ENCODE measurements at regions not wholly inside any gene's neighbourhood (a gene's known extent, or its start where the extent isn't known, plus 50 kb on each side); places are given as distances from the start of the nearest gene placed in this dataset.
A peak's percentile ranks its signal among the peaks of the same experiment; 100 is the strongest.

DNA sequence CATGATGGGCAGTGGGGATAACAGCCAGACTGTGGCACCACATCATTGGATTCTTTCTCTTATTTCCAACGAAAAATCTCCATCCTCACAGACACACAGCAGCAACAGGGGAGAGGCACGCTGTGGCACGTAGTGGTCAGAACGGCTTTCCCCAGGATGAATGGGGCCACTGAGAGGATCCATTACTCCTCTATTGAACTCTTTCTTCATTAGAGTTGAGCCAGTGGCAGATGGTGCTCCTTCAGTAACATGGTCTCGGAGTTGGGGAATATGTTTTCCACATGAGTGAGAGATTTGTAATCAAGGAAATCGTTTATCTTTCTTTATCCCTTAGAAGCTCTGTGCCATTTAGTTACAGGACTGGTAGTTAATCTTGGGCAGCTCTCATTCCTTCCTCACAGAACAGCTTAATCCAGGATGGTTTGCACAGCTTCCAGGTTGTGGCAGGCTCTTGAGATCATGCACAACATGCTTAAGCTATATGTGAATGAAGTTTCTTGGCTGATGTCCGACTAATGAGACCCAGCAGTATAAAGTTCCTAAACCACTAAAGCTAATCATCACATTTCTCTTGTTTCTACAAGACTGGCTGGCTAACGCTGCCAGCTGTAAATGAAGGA, 180.5 kb upstream of the SLC10A2 start:
- Mint-ChIP-seq H3K9me3 (peaks cover 0 to 3% of the 10 kb centered on the region in 2 donors), H3K4me1 (no peaks in the 10 kb centered on the region), H3K27me3 (no peaks in the 10 kb centered on the region), H3K4me3 (no peak overlapping the region), H3K27ac (no peak overlapping the region)
- DNase-seq (no peak), ATAC-seq (no peak)

DNA sequence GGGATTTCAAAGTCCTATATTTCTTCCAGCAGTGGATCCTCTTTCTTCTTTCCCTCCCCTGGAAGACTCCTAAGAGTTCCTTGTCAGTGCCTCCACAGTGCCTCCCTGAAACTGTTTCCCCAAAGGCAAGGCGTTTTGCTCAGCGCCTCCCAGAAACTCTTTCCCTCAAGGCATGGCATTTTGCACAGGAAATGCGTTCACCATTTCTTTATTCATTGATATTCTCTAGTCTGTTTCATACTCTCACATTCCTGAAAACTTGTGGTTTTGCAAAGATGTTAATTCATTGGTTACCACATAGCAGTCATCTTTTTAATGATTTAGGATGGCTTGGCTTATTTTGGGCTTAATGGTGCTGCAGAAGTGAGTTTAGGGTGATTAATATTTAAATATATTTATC, 177.3 kb upstream of the SLC10A2 start:
- Mint-ChIP-seq H3K9me3 (no peaks in the 10 kb centered on the region), H3K4me1 (no peaks in the 10 kb centered on the region), H3K27me3 (no peaks in the 10 kb centered on the region), H3K27ac (no peak overlapping the region), H3K4me3 (no peak overlapping the region)
- DNase-seq (no peak), ATAC-seq (no peak)

DNA sequence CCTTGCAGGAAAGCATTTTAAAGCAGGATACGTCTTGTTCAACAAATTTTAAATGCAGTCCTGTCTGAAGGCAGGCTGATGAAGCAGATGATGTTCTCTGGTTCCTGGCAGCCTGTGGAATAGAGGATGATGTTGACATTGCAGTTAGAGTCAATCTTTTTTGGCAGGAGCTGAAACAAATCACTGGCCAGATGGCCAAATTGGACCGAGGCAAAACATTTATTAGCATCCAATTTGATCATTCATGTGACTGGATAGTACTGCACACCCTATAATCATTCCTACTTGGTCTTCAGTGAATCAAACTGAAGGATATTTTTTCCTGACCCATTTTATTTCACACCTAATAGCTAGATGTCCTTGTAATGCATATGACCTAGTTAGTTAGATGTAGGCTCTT, 172.2 kb upstream of the SLC10A2 start:
- no peaks in the 10 kb centered on the region for H3K4me1 Mint-ChIP-seq
- H3K9me3 Mint-ChIP-seq, result peaks cover 1 to 11% of the 10 kb centered on the region in 2 donors
- H3K27ac Mint-ChIP-seq, result no peak overlapping the region
- H3K27me3 Mint-ChIP-seq, result no peaks in the 10 kb centered on the region
- no peak overlapping the region for H3K4me3 Mint-ChIP-seq
- no peak for DNase-seq
- no peak for ATAC-seq

- DNase-seq (no peak), ATAC-seq (no peak)
- peaks cover 7 to 28% of the 10 kb centered on the region in 2 donors for H3K9me3 Mint-ChIP-seq
- no peaks in the 10 kb centered on the region for H3K27me3 Mint-ChIP-seq
- no peak overlapping the region for H3K4me3 Mint-ChIP-seq
- no peak overlapping the region for H3K27ac Mint-ChIP-seq
- no peaks in the 10 kb centered on the region for H3K4me1 Mint-ChIP-seq
Observed at GRCh38 chr13:103236213-103236612, 170.0 kb upstream of the SLC10A2 start.

DNA sequence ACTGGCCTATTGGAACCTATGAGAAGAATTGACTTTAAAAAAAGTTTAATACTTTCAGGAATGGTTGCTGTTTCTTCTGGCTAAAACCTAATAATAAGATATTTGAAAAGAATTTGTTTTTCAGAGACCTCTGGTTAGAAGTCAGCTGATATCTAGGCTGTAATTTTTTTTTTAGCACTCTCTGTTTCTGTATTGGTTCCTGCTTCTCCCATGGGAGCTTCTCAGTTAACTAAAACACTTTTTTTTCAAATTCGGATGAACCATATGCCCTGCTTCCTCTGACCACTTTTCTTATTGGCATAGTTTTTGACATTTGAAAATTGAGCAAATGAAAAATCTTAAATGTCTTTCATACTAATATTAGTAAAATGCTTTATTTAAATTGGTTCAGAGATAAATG, 163.5 kb upstream of the SLC10A2 start:
- H3K27ac Mint-ChIP-seq, result no peak overlapping the region
- ATAC-seq (no peak), DNase-seq (no peak)
- H3K4me3 Mint-ChIP-seq, result no peak overlapping the region
- H3K9me3 Mint-ChIP-seq, result peaks cover 11 to 35% of the 10 kb centered on the region in 2 donors
- no peaks in the 10 kb centered on the region for H3K27me3 Mint-ChIP-seq
- no peaks in the 10 kb centered on the region for H3K4me1 Mint-ChIP-seq

GRCh38 chr13:103224804-103225203, 158.6 kb upstream of the SLC10A2 start:
- Mint-ChIP-seq H3K4me1 (no peaks in the 10 kb centered on the region), H3K4me3 (no peak overlapping the region), H3K27ac (no peak overlapping the region), H3K9me3 (peaks cover 4 to 7% of the 10 kb centered on the region in 2 donors), H3K27me3 (no peaks in the 10 kb centered on the region)
- ATAC-seq, result no peak
- DNase-seq, result no peak

DNA sequence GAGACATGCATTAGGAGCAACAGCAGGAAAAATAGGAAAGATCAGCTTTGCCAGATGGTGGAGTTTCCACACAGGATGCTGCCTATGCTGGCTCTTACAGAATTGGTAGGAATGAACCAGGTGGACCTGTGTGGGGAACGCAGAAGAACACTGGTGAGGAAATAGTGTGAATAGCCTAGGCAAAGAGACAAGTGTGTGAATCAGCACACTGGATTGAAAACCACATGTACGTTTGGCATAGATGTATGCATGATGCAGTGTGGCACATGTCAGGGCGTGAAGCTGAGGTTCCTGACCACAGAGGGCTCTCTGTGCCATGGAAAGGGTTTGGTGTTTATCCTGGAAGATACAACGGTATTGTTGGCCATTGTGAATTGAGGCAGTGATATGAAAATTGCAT, 156.5 kb upstream of the SLC10A2 start:
- Mint-ChIP-seq H3K27ac (peak overlapping the region in 1 of 2 donors; percentile 13), H3K4me1 (no peaks in the 10 kb centered on the region)
- no peak for ATAC-seq

DNA sequence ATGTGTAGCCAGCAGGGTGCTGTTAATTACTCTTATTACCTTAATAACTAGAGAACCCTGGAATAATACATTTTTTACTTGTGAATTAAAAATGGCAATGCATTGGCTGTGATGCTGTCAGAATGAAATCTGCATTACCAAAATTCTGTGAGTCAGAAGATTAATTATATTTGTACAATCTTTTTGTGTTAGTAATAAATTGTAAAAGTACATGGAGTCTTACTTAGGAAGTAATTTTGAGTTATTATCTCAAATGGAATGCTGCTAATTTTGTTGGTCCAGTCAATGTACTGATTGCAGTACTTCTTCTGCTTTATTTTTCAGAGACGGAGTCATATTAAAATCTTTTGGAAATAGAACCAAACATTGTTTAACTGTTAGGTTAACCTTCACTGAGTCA, 152.0 kb upstream of the SLC10A2 start:
- Mint-ChIP-seq H3K27me3 (no peaks in the 10 kb centered on the region), H3K4me1 (no peaks in the 10 kb centered on the region), H3K27ac (no peak overlapping the region), H3K9me3 (no peaks in the 10 kb centered on the region), H3K4me3 (no peak overlapping the region)
- ATAC-seq (no peak), DNase-seq (no peak)

More for the DNA sequence above, 156.5 kb upstream of the SLC10A2 start:
- no peaks in the 10 kb centered on the region for H3K27me3 Mint-ChIP-seq
- DNase-seq, result no peak
- H3K9me3 Mint-ChIP-seq, result peaks cover 0 to 7% of the 10 kb centered on the region in 2 donors
- H3K4me3 Mint-ChIP-seq, result no peak overlapping the region

- Mint-ChIP-seq H3K27me3 (no peaks in the 10 kb centered on the region), H3K4me1 (no peaks in the 10 kb centered on the region), H3K4me3 (no peak overlapping the region), H3K9me3 (no peaks in the 10 kb centered on the region), H3K27ac (no peak overlapping the region)
- ATAC-seq (no peak), DNase-seq (no peak)
Observed at GRCh38 chr13:103213152-103213551, 146.9 kb upstream of the SLC10A2 start.

GRCh38 chr13:103210348-103210747, 144.1 kb upstream of the SLC10A2 start:
- H3K4me1 Mint-ChIP-seq, result no peaks in the 10 kb centered on the region
- no peaks in the 10 kb centered on the region for H3K27me3 Mint-ChIP-seq
- H3K27ac Mint-ChIP-seq, result no peak overlapping the region
- DNase-seq (no peak), ATAC-seq (no peak)
- no peak overlapping the region for H3K4me3 Mint-ChIP-seq
- no peaks in the 10 kb centered on the region for H3K9me3 Mint-ChIP-seq

DNA sequence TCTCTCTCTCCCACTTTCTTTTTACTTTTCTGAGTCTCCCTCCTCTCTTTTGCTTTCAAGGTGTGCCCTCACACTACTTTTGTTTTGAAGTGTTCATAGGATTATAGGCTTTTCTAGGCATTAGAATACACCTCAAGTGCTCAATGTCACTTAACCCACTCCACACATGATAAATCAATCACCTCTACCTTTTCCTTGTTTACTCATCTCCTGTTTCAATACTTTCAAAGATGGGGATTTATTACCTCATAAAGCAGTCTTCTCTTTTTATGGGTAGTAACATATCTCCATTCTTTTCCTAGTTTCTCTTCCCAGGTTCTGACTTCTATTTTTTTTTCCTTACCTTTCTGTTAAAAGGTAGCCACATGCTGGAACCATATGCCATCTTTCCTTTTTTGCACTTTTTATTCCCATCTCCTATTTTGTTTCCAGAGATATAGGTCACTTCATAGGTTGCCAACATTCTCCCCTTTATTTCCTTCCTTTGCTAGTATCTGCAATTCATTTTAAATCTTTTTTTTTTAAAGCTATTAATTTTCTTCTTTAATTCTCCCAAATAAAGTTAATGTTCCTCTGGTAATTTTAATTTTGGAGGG, 137.6 kb upstream of the SLC10A2 start:
- no peaks in the 10 kb centered on the region for H3K27me3 Mint-ChIP-seq
- H3K4me1 Mint-ChIP-seq, result no peaks in the 10 kb centered on the region
- DNase-seq, result no peak
- ATAC-seq, result no peak
- H3K27ac Mint-ChIP-seq, result no peak overlapping the region
- H3K4me3 Mint-ChIP-seq, result no peak overlapping the region
- peaks cover 8% of the 10 kb centered on the region in 2 donors for H3K9me3 Mint-ChIP-seq

DNA sequence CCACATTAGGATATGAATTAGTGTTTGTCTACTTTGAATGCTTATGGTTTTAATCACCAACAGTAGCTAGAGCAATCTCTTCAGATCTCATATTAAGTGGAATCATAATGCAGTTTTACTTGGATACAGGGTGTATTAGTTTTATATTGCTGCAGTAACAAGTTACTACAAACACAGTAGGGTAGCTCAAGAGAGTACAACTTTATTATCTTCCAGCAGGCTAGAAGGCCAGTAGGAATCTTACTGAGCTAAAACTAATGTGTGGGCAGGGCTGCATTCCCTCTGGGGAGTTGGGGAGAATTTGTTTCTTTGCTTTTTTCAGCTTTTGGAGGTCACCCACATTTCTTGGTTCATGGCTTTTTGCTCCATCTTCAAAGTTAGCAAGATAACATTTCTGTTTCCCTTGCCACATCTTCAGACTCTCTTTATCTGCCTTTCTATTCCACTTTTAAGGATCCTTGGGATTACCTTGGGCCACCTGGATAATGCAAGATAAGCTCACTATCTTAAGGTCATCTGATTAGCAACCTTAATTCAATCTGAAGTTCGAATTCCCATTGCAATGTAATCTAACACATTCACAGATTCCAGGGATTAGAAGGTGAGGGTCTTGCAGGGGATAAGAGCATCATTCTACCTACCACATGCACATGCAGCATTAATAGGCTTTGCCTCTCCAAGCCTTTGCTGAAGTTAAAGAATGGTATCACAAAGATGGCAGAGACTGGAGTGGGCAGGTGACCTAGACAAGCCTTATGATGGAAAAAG, 134.1 kb upstream of the SLC10A2 start:
- no peak for DNase-seq
- no peak for ATAC-seq
- Mint-ChIP-seq H3K9me3 (peaks cover 8 to 15% of the 10 kb centered on the region in 2 donors), H3K27me3 (no peaks in the 10 kb centered on the region), H3K4me3 (no peak overlapping the region), H3K27ac (no peak overlapping the region), H3K4me1 (no peaks in the 10 kb centered on the region)

GRCh38 chr13:103199380-103200088, 133.3 kb upstream of the SLC10A2 start:
- ATAC-seq (no peak), DNase-seq (no peak)
- Mint-ChIP-seq H3K27me3 (no peaks in the 10 kb centered on the region), H3K4me1 (no peaks in the 10 kb centered on the region), H3K9me3 (peaks cover 8 to 15% of the 10 kb centered on the region in 2 donors), H3K4me3 (no peak overlapping the region), H3K27ac (no peak overlapping the region)

DNA sequence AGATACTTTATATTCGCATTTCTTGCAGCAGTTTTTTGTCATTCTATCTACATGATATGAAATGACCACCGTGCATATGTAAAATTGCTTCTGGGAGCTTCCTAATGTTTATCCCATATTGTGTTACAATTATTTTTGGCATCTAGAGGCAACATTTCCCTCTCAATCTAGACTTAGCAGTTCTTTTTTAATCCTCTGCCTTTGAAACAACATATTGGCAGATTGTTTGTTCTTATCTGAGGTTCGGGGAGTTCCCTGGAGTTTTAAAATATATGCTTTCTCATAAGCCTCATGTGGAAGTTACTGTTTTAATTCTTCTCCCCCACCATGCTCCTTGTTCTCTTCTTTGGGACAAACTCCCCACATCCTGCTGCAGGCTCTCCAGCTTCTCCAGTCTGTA, 130.1 kb upstream of the SLC10A2 start:
- Mint-ChIP-seq H3K27me3 (no peaks in the 10 kb centered on the region), H3K27ac (no peak overlapping the region), H3K9me3 (peaks cover 8 to 15% of the 10 kb centered on the region in 2 donors), H3K4me3 (no peak overlapping the region), H3K4me1 (no peaks in the 10 kb centered on the region)
- ATAC-seq, result no peak
- DNase-seq, result no peak

DNA sequence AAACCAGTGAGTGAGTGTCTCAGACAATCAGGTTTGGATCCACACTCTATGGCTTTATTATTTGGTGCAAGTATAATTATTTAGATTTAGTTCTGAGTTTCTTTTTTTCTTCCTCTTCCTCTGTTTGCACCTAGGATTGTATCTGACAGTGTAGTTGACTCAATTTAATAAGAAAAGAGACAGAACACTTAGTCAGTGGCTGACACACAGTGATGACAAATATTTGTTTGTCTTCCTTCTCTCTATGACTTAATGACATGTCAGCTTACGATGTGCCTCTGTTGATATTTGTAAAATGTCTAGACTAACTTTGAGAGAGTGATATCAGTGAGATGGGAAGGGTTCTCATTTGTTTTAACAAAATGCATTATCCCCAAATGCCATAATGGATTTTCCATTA, 129.5 kb upstream of the SLC10A2 start:
- no peak for ATAC-seq
- no peak overlapping the region for H3K4me3 Mint-ChIP-seq
- H3K27me3 Mint-ChIP-seq, result no peaks in the 10 kb centered on the region
- no peaks in the 10 kb centered on the region for H3K4me1 Mint-ChIP-seq
- no peak overlapping the region for H3K27ac Mint-ChIP-seq
- H3K9me3 Mint-ChIP-seq, result peaks cover 8 to 15% of the 10 kb centered on the region in 2 donors
- no peak for DNase-seq

GRCh38 chr13:103194871-103195270, 128.7 kb upstream of the SLC10A2 start:
- no peak for DNase-seq
- Mint-ChIP-seq H3K27ac (no peak overlapping the region), H3K27me3 (no peaks in the 10 kb centered on the region), H3K4me3 (no peak overlapping the region), H3K4me1 (no peaks in the 10 kb centered on the region), H3K9me3 (peaks cover 8 to 15% of the 10 kb centered on the region in 2 donors)
- ATAC-seq, result no peak

All from stimulated activated naive CD8-positive, alpha-beta T cell treated with anti-CD3 and anti-CD28 coated beads, Interleukin-15, amount 100 ng/mL, for 72 hours (primary cell).